ENCODE measurements at regions not wholly inside any gene's neighbourhood (a gene's known extent, or its start where the extent isn't known, plus 50 kb on each side); places are given as distances from the start of the nearest gene placed in this dataset.

GRCh38 chr3:146308222-146308621 lies 57.3 kb upstream of the PLSCR4 start:
- no peak for DNase-seq

DNA sequence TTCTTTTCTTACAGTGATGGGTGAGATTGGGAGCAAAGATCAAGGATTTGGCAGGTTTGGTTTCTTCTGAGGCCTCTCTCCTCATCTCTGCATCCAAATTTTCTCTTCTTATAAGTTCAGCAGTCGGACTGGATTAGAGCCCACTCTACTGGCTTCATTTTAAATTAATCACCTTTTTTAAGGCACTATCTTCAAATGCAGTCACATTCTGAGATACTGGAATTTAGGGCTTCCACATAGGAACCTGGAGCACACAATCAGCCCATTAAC lies 56.5 kb upstream of the PLSCR4 start:
- DNase-seq, result no peak

- no peak for DNase-seq
These were observed 56.0 kb upstream of the PLSCR4 start for GRCh38 chr3:146306656-146307455.

- DNase-seq, result no peak
These were observed 55.0 kb upstream of the PLSCR4 start for GRCh38 chr3:146305808-146306423.

DNA sequence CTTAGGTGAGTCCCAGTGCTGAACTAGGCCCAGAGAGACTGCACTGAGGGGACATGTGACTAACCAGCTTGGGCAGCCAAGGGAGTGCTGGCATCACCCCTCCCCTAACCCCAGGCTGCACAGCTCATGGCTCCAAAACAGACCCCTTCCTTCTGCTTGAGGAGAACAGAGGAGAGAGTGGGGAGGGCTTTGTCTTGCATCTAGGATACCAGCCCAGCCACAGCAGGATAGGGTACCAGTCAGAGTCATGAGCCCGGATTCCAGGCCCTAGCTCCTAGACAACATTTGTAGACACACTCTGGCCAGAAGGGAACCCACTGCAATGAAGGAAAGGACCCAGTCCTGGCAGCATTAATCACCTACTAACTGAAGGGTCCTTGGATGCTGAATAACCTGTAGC lies 49.9 kb upstream of the PLSCR4 start:
- no peak for DNase-seq
